NCI-H226 (cell line): ENCODE measurements at regions not wholly inside any gene's neighbourhood (a gene's known extent, or its start where the extent isn't known, plus 50 kb on each side); places are given as distances from the start of the nearest gene placed in this dataset.

Experiments
- DNase-seq: peaks from one replicate; pipeline ENCODE4 v3.0.0-alpha.2; 2015

DNA sequence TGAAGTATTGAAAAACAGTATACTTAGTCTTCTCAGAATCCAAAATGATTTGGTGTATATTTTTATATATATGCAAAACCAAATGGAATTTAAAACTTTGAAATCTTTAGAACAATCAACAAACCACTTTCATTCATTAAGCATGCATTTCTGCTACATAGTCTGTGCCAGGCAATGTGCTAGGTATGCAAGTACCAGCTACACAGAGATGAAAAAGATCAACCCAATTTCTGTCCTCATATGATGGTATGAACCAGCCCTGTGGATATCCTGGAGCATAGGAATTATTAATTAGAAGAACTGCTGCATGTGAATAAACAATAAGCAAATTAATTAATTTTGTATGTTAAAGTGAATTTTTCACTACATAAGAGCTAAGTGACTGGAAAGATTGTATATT is 51.2 kb upstream of the RTN4 start:
- no peak for DNase-seq

DNA sequence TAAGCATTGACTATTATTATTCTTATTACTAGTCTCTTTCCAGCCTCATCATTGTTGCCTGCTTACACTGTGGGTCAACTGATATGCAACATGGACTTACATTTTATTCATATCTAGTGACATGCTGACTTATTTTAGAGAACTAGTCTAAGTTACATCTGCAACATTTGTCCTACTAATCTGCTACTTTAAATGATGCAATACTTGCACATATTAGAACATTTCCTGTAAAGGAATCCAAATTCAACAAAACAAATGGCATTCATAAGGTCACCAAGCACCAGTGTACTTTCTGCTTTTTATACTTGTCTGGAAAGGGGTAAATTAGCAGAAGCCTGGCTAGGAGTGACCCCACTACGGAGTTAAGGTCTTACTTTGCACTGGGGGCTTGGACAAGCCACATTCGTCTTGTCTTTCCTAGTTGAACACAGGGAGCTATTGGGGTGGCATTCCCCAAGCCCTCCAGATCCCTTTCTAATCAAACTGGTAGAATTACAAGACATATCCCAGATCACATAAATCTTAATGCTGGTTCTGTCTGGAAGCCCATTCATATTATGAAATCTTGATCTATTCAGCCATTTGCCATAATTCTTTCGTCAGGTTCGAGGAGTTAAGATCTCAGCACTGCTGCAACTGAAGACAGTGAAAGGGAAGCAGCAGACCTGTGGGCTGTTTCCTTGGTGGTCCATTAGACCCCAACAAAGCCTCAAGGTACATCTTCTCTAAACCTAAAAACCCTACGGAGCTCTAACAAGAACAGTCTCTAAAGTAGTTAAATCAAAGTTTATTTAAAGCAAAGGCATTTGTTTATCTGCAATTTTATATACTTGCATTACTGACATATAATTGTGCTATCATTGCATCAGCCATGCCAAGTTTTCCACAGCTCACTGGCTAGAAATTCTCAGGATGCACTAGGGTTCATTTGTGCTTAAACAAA is 49.9 kb upstream of the RTN4 start:
- DNase-seq = no peak
